ENCODE measurements at regions not wholly inside any gene's neighbourhood (a gene's known extent, or its start where the extent isn't known, plus 50 kb on each side); places are given as distances from the start of the nearest gene placed in this dataset.

GRCh38 chr1:60185684-60186083 lies 112.1 kb upstream of the C1orf87 start:
- TF ChIP-seq, protein P1, sequence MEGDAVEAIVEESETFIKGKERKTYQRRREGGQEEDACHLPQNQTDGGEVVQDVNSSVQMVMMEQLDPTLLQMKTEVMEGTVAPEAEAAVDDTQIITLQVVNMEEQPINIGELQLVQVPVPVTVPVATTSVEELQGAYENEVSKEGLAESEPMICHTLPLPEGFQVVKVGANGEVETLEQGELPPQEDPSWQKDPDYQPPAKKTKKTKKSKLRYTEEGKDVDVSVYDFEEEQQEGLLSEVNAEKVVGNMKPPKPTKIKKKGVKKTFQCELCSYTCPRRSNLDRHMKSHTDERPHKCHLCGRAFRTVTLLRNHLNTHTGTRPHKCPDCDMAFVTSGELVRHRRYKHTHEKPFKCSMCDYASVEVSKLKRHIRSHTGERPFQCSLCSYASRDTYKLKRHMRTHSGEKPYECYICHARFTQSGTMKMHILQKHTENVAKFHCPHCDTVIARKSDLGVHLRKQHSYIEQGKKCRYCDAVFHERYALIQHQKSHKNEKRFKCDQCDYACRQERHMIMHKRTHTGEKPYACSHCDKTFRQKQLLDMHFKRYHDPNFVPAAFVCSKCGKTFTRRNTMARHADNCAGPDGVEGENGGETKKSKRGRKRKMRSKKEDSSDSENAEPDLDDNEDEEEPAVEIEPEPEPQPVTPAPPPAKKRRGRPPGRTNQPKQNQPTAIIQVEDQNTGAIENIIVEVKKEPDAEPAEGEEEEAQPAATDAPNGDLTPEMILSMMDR (IDR thresholded peaks at IDR 0.05), result no peak
- ATAC-seq (ENCODE audit: low FRiP score) (no peak), DNase-seq (ENCODE audit: low spot score) (no peak)

- ATAC-seq (ENCODE audit: low FRiP score) (no peak), DNase-seq (ENCODE audit: low spot score) (no peak)
- TF ChIP-seq, protein P1 (IDR thresholded peaks at IDR 0.05), result no peak
Measured at GRCh38 chr1:60184521-60184920, 111.0 kb upstream of the C1orf87 start.

DNA sequence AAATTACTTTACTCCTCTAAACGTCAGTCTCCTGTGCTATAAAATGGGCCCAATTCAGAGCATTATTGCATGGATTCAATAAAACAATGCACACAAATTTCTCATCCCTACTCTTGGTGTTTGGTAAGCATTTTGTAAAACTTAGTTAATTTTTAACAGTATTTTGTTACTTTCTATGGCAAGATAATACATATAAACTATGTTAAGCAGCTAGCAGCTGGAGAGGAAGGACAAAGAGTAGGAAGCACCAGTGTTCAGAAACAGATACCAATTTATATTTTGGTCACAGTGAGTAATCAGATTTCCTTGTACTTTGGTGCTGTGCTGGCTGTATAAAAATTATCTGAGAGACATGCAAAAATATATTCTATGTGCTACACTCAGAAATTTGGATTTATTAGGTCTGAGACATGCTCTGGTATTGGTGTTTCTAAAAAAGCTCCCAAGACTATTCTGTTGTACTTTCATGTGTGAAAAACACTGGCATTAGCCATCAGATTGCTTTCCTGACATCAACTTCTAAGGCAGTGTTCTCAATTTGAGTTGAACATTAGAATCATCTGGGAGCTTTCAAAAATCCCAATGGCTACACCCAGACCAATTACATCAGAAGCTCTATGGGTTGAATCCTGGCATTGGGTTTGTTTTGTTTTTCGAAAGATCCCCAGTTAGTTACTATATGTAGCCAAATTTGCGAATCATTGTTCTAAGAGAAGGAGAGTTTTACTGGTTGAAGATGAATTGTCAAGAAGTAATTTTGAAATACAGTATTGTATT lies 100.3 kb upstream of the C1orf87 start:
- TF ChIP-seq, protein P1 (IDR thresholded peaks at IDR 0.05), result no peak
- no peak for ATAC-seq (ENCODE audit: low FRiP score)
- DNase-seq (ENCODE audit: low spot score), result no peak

DNA sequence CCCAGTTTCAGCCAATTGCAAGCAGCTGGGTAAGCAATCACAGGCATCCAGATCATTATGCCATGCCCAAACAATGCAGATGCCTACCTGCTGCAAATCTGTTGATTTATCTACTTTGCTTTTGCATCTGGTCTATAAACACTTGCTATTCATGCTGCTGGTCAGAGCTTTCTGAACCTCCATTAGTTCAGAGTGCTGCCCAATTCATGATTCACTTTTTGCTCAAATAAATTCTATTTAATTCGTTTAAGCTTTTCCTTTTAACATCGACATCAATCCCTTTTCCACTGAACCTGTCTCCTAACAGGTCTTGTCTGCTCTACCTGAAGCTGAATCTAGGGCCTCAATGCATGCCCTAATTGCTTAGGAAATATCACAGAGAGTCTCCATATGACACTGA lies 99.4 kb upstream of the C1orf87 start:
- DNase-seq (ENCODE audit: low spot score) (no peak), ATAC-seq (ENCODE audit: low FRiP score) (no peak)
- TF ChIP-seq, protein P1 (IDR thresholded peaks at IDR 0.05), result no peak

DNA sequence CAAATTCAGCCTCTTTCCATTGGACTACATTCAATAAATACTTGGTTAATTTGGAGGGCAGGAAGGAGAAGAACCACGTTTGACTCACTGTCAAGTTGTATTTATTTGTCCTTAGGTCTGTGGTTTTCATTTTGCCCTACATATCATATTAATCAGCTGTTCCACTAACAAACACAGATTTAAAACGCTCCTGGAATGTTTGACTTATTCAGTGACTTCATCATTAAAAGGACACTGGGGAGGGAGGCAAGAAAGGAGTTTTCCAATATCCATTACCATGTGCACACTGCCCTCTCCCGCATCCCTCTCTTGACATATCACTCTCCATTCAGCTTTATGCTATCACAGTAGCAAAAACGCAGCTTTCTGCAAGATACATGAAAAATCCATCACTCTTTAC lies 98.2 kb upstream of the C1orf87 start:
- no peak for ATAC-seq (ENCODE audit: low FRiP score)
- TF ChIP-seq, protein P1 (IDR thresholded peaks at IDR 0.05), result no peak

DNA sequence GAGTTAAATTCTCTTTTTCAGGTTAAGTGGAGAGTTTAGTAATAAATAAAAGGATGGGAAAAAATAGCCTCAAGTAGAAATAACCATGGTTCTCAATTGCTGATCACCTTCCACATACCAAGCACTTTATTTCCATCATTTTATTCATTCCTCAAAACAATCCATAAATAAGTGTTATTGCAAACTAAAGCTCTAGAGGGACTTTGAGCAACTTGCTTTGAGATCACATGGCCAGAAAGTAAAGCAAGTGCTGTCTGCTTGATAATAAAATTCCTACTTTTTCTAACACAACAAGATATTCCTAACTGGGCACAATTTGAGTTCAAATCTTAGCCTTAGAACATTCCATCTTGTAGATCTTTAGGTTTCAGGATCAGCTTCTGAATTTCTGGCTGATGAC lies 97.1 kb upstream of the C1orf87 start:
- TF ChIP-seq, protein P1 (IDR thresholded peaks at IDR 0.05), result no peak
- DNase-seq (ENCODE audit: low spot score) (no peak), ATAC-seq (ENCODE audit: low FRiP score) (no peak)

More for the DNA sequence above, 98.2 kb upstream of the C1orf87 start:
- DNase-seq (ENCODE audit: low spot score), result no peak

DNA sequence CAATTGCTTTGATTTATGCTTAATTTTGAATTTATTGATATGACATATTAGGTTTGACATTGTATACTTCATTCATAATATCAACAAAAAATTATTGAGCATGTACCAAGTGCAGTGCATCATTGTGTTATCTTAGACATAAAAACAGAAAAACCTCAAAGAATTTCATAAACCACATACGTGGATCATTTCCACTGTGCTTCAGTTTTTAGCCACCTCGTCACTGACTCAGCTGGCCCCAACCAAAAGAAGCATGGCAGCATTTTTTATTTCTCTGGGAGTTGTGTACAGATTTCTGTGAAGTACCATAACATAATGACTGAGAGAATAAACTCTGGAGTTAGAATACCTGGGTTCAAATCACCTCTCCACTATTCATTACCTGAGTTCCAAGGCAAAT lies 95.6 kb upstream of the C1orf87 start:
- DNase-seq (ENCODE audit: low spot score), result no peak
- no peak for ATAC-seq (ENCODE audit: low FRiP score)
- TF ChIP-seq, protein P1 (IDR thresholded peaks at IDR 0.05), result no peak
